Loucy (cell line): ENCODE measurements at regions not wholly inside any gene's neighbourhood (a gene's known extent, or its start where the extent isn't known, plus 50 kb on each side); places are given as distances from the start of the nearest gene placed in this dataset.

Experiments
- CTCF ChIP-seq: fragments of 200-600 bp; sonication (generic); conservative IDR thresholded peaks from 2 replicates; pipeline ENCODE4 v1.5.1; 2014; ENCODE audit warnings: mild to moderate bottlenecking, antibody characterized with exemption, low read length
- EZH2phosphoT487 ChIP-seq: fragments of 200-600 bp; IDR thresholded peaks from 2 replicates; pipeline ENCODE4 v1.6.1; 2018; ENCODE audit warnings: antibody characterized with exemption, mild to moderate bottlenecking, moderate library complexity, borderline replicate concordance

GRCh38 chr11:79610678-79611077, 169.8 kb upstream of the TENM4 start:
- TF ChIP-seq CTCF (no peak), EZH2phosphoT487 (no peak)
